Activated CD4-positive, CD25-positive, alpha-beta regulatory T cell treated with anti-CD3 and anti-CD28 coated beads, Interleukin-2, amount 50 U/mL, for 72 hours (primary cell): ENCODE measurements at regions not wholly inside any gene's neighbourhood (a gene's known extent, or its start where the extent isn't known, plus 50 kb on each side); places are given as distances from the start of the nearest gene placed in this dataset.
"Not testable (repeated sequence)": the region's sequence is repeated elsewhere in the genome, so short reads cannot be mapped to it uniquely, and the experiment has no call there.

ENCODE experiments used
- DNase-seq: peaks from one replicate; pipeline ENCODE4 v3.0.0; 2021

GRCh38 chr15:69854521-69855181 is 243.1 kb downstream of the TLE3 start:
- DNase-seq: no peak

DNA sequence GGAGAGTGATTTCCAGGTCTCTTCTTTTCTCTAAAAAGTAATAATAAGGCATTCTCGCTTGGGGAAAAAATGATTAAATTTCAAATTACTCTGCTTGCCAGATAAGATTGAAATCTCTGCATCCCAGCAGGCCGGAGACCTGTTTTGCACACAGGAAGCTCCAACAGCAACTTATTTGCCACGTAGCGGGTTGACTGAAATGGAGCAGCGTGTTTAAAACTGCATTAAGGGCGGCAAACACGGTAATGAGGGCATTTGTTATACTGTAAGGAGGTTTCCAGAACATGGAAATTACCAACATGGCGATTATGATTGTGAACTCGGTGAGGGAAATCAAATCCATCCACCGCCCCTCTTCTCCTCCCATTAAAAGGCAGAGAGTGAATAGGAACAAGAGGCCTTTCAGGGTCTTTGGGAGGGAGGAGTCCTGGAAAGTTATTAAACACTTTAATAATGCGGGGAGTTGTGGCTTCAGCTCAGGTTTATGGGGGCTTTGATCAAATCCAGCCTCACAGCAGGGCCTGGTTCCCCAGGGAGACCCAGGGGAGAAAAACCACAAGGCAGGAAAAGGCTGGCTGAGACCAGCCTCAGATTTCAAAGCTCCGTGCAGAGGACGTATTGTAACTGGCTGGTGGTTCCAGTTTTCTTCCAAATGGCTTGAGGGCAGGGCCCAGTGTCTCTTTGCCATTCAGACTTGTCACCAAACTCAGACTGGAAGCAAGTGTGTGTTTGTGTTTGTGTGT is 242.3 kb downstream of the TLE3 start:
- DNase-seq: no peak

- DNase-seq: no peak
Observed at GRCh38 chr15:69857250-69857649, 240.5 kb downstream of the TLE3 start.

DNA sequence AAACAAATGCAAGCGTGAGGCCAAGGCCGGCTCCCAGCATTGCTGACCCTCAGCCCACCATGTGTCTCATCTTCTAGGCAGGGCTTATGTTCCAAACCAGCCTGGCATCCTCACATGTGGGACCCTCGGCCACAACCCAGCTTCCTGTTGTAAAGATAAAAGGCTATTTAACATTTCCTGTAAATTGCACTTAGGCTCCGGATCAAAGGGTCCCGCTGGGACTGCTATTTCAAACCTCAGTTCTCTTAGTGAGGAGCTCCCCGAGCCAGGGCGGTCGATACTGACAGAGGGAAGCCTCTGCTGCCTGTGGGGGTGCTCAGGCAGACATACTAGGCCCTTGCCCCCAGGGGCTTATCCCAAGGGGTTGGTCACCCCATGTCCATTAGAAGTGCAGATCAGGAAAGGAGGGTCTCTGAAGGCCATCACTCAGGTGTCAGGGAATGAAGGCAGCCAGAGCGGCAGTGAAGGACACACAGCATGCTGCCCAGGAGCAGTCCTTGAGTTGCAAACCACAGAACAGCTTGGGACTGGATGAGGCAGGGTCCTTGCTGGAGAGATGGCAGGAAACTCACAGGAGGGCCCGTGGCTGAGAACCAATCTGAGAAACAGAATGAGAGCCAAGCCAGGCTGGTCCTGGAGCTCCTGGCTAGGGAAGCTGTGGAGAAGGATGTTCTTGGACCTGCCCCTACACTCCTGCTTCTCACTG is 239.9 kb downstream of the TLE3 start:
- no peak for DNase-seq

DNA sequence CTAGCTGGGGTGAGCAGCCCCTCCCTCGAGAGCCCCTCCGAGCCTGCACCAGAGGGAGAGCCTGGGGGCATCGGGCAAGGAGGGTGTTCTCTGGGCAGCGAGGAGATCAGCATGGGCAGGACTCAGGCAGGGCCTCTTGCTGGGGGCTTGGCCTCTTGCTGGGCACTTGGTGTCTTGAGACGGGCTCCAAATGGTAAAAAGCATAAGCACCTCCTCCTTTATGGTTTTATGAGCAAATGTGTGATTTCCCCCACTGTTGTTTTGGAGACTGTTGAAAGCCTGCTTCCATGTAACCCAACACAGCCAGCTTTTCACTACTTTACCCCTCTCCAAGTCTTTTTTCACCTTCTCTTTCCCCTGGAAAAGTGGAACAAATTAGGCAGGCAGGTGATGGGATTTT is 239.3 kb downstream of the TLE3 start:
- DNase-seq: no peak

DNA sequence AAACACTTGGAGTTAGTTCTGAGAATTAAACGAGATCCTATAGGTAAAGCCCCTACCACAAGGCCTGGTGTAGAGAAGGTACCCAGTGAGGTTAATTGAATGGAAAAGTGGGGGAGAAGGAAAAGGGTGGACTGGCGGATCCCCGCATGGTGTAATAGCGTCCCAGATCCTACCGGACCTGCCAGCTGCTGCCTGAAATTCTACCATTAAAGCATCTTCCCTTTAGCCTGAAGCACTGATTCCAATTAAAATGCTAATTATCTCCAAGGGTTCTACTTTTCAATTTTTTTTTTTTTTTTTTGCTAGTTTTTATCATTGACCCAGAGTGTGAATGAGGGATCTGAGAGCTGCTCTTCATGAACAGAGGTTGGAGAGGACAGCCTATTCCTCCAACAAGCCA is 237.9 kb downstream of the TLE3 start:
- no peak for DNase-seq

GRCh38 chr15:69860321-69860720 is 237.4 kb downstream of the TLE3 start:
- no peak for DNase-seq

- DNase-seq: no peak
Observed at GRCh38 chr15:69860921-69861320, 236.8 kb downstream of the TLE3 start.

DNA sequence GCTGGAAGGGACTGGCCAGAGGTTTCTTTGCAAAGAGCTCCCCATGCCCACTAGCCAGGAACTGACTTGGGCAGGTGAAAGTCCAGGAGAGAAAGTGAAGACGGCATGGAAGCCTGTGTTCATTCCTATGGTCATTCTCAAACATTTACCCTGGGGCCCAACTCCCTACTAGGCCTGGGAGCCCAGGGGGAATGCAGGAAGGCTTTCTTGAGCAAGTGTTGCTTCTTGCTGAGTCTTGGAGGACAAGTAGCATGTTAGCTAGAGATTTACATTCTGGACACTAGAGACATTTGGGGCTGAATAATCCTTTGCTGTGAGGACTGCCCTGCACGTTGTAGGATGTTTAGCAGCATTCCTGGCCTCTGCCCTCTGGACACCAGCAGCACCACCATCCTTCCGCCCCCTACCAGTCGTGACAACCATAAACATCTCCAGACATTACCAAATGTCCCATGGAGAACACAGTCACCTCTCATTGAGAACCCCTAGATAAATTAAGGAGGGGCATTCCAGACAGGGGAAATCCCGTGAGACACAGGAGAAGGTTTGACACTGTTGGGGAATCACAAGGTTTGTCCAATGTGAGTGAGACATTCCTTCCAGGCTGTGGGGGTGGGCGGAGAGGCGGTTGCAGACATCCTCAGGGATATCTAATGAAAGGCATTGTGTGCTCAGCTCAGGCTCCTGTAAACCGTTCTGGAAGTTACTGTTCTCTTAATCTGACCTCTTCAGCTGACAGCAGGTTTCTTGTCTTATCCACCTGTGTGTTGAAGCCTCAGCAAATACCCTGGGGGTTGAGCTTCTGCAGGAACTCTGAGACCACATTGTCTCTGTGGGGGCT is 236.2 kb downstream of the TLE3 start:
- no peak for DNase-seq

GRCh38 chr15:69862540-69862939 is 235.2 kb downstream of the TLE3 start:
- no peak for DNase-seq

DNA sequence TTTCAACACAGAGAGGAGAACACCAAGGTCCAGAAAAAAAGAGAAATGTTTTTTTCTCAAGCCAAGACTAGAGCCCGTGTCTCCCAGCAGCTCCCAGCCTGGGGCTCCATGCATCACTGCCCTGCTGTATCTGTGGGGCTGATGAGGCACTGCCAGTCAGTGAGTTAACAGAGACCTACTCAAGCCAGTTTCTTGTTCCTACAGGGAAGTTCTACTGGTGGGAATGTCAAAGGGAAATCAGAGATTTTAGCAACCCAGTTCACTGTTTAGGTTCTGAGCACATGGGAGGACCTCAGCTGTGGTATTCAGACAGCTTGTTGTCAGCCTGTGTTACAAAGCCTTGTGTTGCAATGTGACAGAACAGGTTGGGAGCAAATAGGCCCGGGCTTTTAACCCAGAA is 234.3 kb downstream of the TLE3 start:
- DNase-seq: no peak

DNA sequence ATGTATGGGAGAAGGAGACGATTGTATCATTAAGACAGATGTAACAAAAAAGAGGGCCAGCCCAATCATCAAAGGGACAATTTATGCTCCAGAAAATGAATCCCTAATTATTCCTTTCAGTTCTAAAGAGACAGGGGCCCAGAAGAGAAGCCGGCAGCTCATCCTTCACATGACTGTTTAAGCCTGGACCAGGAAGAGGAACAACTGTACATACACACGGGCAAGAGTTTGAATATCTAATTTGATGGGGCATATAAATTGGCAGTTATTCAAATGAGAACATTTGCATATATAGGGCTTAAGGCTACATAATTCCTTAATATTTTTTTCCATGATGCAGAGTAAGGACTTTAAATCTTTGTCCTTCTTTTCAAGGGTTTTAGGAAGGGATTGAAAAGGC is 232.3 kb downstream of the TLE3 start:
- DNase-seq: no peak

- DNase-seq: no peak
Observed at GRCh38 chr15:69868756-69869155, 229.0 kb downstream of the TLE3 start.

- DNase-seq: no peak
Observed at GRCh38 chr15:69869291-69869690, 228.4 kb downstream of the TLE3 start.

GRCh38 chr15:69869881-69870505 is 227.7 kb downstream of the TLE3 start:
- DNase-seq: no peak

DNA sequence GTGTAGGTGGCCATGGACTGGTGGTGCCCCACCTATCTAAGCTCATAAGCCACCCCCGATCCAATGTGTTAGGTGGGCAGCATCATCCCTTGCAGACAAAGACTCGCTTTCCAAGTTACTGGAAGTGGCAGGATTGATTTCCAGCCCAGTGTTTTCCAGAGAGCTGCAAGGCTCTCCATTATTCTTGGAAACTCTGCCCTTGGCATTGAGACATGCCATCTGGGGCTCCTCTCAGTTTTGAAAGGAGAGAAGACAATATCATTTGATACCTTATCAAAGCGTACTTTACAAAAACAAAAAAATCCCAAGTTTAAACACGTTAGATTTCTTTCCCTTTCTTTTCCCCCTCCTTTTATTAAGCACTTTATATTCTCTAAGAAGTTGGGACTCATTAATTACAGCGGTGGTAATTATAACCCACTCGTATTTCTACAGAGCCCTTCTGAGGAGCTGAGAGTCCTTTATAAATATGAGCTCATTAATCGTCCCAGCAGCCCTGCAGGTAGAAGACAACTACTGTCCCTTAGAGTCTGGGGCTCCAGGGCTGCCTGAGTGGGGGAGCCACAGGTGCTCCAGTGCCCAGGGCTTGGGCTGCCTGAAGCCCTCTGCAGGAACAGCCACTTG is 226.1 kb downstream of the TLE3 start:
- DNase-seq: no peak

- DNase-seq: no peak
Observed at GRCh38 chr15:69873807-69874206, 223.9 kb downstream of the TLE3 start.

- DNase-seq: no peak
Observed at GRCh38 chr15:69874321-69874720, 223.4 kb downstream of the TLE3 start.

GRCh38 chr15:69876064-69876940 is 221.4 kb downstream of the TLE3 start:
- no peak for DNase-seq

- not testable (repeated sequence) for DNase-seq
Observed at GRCh38 chr15:69879963-69880362, 217.8 kb downstream of the TLE3 start.
